ENCODE measurements at regions not wholly inside any gene's neighbourhood (a gene's known extent, or its start where the extent isn't known, plus 50 kb on each side); places are given as distances from the start of the nearest gene placed in this dataset.

DNA sequence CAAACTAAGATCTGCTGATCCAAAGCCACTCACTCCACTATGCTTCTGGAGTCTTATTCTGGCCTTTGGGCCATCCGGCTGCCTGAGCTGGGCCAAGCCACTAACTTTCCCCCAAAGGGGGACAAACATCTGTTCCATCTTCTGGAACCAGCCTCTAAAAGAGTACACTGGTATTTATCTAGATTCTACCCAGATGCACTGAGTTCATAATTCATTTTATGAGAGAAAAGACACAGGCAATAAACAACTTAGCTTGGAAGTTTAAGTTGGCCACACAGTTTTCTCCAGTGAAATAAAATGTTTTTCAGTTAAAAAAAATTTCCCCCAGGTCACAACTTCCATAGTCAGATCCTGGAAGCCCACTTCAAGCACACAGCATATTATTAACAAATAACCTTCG lies 80.1 kb upstream of the ARHGEF3 start:
- H3K9me3 Mint-ChIP-seq (ENCODE audit: low read depth) = peaks cover 2% of the 10 kb centered on the region
- intact Hi-C loops (cut with DNase I, micrococcal nuclease) = no loop called here
- DNase-seq (no peak), ATAC-seq (no peak)
- peaks cover 85% of the 10 kb centered on the region for H3K4me1 Mint-ChIP-seq
- ChIA-PET POLR2A (interaction anchor here (0.6 kb wide), 2 partner anchors 9 to 12 kb away, joined by 4 to 8 read pairs; no protein-coding TSS in a partner anchor), CTCF (interaction anchor here (0.7 to 3.6 kb wide), 2 partner anchors 27 to 82 kb away, joined by 3 to 14 read pairs; no protein-coding TSS in a partner anchor)
- peak overlapping the region; percentile 37 for H3K27ac Mint-ChIP-seq
- H3K36me3 Mint-ChIP-seq (ENCODE audit: low read depth) = peaks cover 15% of the 10 kb centered on the region
- no peak overlapping the region for H3K4me3 Mint-ChIP-seq
- H3K27me3 Mint-ChIP-seq = no peaks in the 10 kb centered on the region

DNA sequence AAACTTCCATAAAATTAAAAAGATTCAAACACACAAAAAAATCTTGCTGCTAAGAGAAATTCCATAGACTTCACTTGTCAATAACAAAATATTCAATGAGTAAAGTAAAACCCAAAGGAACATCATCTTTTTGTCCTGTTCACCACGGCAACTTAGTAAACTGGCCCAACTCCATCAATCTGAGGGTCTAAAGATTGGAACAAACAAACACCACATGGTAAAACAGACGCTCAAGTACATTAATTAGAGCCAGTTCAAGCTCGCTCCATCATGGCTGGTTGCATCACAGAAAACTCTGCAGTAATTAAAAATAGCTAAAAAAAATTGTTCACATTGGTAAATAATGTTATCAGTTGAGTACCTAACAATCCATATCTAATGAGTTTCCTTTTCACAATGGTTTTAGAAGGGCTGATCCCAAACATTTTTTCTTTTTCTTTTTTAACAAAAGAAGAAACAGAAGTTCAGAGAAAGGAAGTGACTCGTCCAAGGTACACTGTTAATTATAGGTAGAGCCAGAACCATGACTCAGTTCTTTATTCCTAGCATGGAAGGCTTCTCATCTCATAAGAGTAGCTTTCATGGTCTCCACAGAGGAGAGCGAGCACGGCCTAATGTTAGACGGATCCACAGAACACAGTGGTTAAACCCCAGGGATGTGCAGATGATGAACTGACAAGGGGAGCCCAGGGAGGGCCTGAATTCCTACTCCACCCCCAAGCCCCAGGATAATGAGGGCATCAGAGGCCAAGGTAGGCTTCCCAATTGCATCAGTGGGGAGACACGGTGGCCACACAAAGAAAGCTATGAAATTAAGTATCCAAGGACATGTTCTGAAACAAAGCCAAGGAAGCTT lies 79.2 kb upstream of the ARHGEF3 start:
- peak; percentile 34 for ATAC-seq
- CTCF ChIA-PET = interaction anchor here (0.7 to 3.7 kb wide), 4 partner anchors 17 to 81 kb away, joined by 3 to 21 read pairs (median 10); no protein-coding TSS in a partner anchor
- Mint-ChIP-seq H3K9me3 (ENCODE audit: low read depth) (peaks cover 2% of the 10 kb centered on the region), H3K4me1 (peaks cover 85% of the 10 kb centered on the region), H3K4me3 (no peak overlapping the region), H3K36me3 (ENCODE audit: low read depth) (peaks cover 23% of the 10 kb centered on the region), H3K27me3 (no peaks in the 10 kb centered on the region), H3K27ac (peak overlapping the region; percentile 85)
- intact Hi-C loops (cut with DNase I, micrococcal nuclease) = no loop called here
- no peak for DNase-seq
- POLR2A ChIA-PET = interaction anchor here (0.5 to 0.6 kb wide), 2 partner anchors 10 to 14 kb away, joined by 3 to 4 read pairs; no protein-coding TSS in a partner anchor

- intact Hi-C loops (cut with DNase I, micrococcal nuclease) = loop anchor here (1.0 to 10.0 kb wide), 7 partner anchors 37 to 715 kb away; partner anchors contain the start of genes ARF4 (in 1 of the 2) and ARHGEF3 (in 1 of the 2)
- peaks cover 2% of the 10 kb centered on the region for H3K9me3 Mint-ChIP-seq (ENCODE audit: low read depth)
- peaks cover 25% of the 10 kb centered on the region for H3K36me3 Mint-ChIP-seq (ENCODE audit: low read depth)
- ATAC-seq (peak; percentile 53), DNase-seq (no peak)
- H3K27ac Mint-ChIP-seq = peak overlapping the region; percentile 88
- H3K27me3 Mint-ChIP-seq = no peaks in the 10 kb centered on the region
- CTCF ChIA-PET = interaction anchor here (0.7 to 3.7 kb wide), 3 partner anchors 9 to 80 kb away, joined by 3 to 21 read pairs (median 5); no protein-coding TSS in a partner anchor
- peak overlapping the region; percentile 16 for H3K4me3 Mint-ChIP-seq
- POLR2A ChIA-PET = no interaction called here
- H3K4me1 Mint-ChIP-seq = peaks cover 83% of the 10 kb centered on the region
Measured at GRCh38 chr3:56879436-56880215, 77.9 kb upstream of the ARHGEF3 start.

DNA sequence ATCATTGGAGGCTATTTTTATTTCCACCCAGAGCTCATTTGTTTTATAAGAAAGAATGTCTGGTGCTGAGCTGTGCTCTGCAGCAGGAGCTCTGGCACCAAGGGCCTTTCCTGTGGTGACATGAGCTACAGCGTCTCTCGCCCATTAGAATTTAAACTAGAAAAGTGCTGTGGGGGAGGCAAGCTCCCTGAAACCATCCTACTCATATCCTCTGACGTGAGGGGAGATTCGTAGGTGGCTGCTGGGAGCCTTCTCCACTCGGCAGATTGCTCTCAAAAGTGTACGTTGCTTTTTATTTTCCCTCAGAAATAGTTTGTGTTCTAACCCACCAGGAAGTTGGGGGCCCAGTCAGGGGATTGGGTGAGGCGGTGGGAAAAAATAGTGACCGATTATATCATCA lies 76.3 kb upstream of the ARHGEF3 start:
- CTCF ChIA-PET = interaction anchor here (0.5 to 3.7 kb wide), 17 partner anchors 8 to 110 kb away, joined by 3 to 21 read pairs (median 4); no protein-coding TSS in a partner anchor
- Mint-ChIP-seq H3K4me1 (peaks cover 90% of the 10 kb centered on the region), H3K27me3 (no peaks in the 10 kb centered on the region), H3K27ac (peak overlapping the region; percentile 94), H3K36me3 (ENCODE audit: low read depth) (peaks cover 25% of the 10 kb centered on the region), H3K9me3 (ENCODE audit: low read depth) (peaks cover 2% of the 10 kb centered on the region), H3K4me3 (peak overlapping the region; percentile 64)
- DNase-seq (peak; percentile 79), ATAC-seq (peak; percentile 87)
- POLR2A ChIA-PET = interaction anchor here (0.7 to 1.9 kb wide), 3 partner anchors 10 to 14 kb away, joined by 3 to 6 read pairs (median 5); no protein-coding TSS in a partner anchor
- intact Hi-C loops (cut with DNase I, micrococcal nuclease) = loop anchor here (1.0 to 10.0 kb wide), 6 partner anchors 9 to 717 kb away; partner anchors contain the start of genes ARF4 (in 1 of the 2) and ARHGEF3 (in 1 of the 2)

- intact Hi-C loops (cut with DNase I, micrococcal nuclease) = loop anchor here (5.0 to 10.0 kb wide), 3 partner anchors 75 to 718 kb away; partner anchors contain the start of genes ARF4 (in 1 of the 2) and ARHGEF3 (in 1 of the 2)
- peaks cover 2% of the 10 kb centered on the region for H3K9me3 Mint-ChIP-seq (ENCODE audit: low read depth)
- POLR2A ChIA-PET = interaction anchor here (1.0 to 1.9 kb wide), 2 partner anchors 13 to 40 kb away, joined by 3 to 6 read pairs; no protein-coding TSS in a partner anchor
- CTCF ChIA-PET = interaction anchor here (0.8 to 2.9 kb wide), 5 partner anchors 8 to 111 kb away, joined by 4 to 19 read pairs (median 6); no protein-coding TSS in a partner anchor
- peaks cover 83% of the 10 kb centered on the region for H3K4me1 Mint-ChIP-seq
- no peaks in the 10 kb centered on the region for H3K27me3 Mint-ChIP-seq
- ATAC-seq = no peak
- H3K36me3 Mint-ChIP-seq (ENCODE audit: low read depth) = peaks cover 25% of the 10 kb centered on the region
- no peak overlapping the region for H3K4me3 Mint-ChIP-seq
- peak overlapping the region; percentile 72 for H3K27ac Mint-ChIP-seq
- no peak for DNase-seq
Measured at GRCh38 chr3:56876916-56877315, 75.2 kb upstream of the ARHGEF3 start.

DNA sequence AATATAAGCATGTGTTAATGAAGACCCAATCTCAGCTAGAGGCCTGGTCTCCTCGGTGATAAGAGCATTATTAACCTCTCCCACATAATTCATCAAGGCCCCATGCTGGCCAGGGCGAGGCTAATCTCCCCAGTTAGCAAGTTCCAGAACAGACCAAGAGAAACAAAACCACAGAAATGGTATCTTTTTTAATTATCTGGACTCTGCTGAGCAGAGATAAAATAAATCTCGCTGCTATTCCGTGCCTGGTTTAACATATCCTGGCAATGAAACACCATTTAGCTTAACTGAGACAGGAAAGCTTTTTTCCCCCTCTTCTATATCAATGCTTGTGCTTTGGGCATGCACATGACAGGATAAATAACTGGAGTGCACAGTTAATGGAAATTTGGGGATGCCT lies 72.5 kb upstream of the ARHGEF3 start:
- no peak overlapping the region for H3K4me3 Mint-ChIP-seq
- ATAC-seq (no peak), DNase-seq (no peak)
- H3K9me3 Mint-ChIP-seq (ENCODE audit: low read depth) = no peaks in the 10 kb centered on the region
- H3K27me3 Mint-ChIP-seq = no peaks in the 10 kb centered on the region
- ChIA-PET CTCF (interaction anchor here (0.7 to 2.7 kb wide), 3 partner anchors 12 to 75 kb away, joined by 3 to 7 read pairs (median 3); no protein-coding TSS in a partner anchor), POLR2A (no interaction called here)
- intact Hi-C loops (cut with DNase I, micrococcal nuclease) = loop anchor here in 1 of 2 experiments (10.0 kb wide), 1 partner anchor 721 kb away; the partner anchor contains the start of gene ARF4
- peaks cover 74% of the 10 kb centered on the region for H3K4me1 Mint-ChIP-seq
- H3K27ac Mint-ChIP-seq = no peak overlapping the region
- H3K36me3 Mint-ChIP-seq (ENCODE audit: low read depth) = peaks cover 9% of the 10 kb centered on the region

GRCh38 chr3:56870436-56870835 lies 68.7 kb upstream of the ARHGEF3 start:
- Mint-ChIP-seq H3K27me3 (no peaks in the 10 kb centered on the region), H3K4me3 (no peak overlapping the region), H3K27ac (no peak overlapping the region), H3K9me3 (ENCODE audit: low read depth) (no peaks in the 10 kb centered on the region), H3K36me3 (ENCODE audit: low read depth) (no peaks in the 10 kb centered on the region), H3K4me1 (peaks cover 72% of the 10 kb centered on the region)
- peak; percentile 23 for ATAC-seq
- no peak for DNase-seq
- ChIA-PET CTCF (no interaction called here), POLR2A (no interaction called here)
- intact Hi-C loops (cut with DNase I, micrococcal nuclease) = loop anchor here in 1 of 2 experiments (10.0 kb wide), 1 partner anchor 724 kb away; the partner anchor contains the start of gene ARF4

DNA sequence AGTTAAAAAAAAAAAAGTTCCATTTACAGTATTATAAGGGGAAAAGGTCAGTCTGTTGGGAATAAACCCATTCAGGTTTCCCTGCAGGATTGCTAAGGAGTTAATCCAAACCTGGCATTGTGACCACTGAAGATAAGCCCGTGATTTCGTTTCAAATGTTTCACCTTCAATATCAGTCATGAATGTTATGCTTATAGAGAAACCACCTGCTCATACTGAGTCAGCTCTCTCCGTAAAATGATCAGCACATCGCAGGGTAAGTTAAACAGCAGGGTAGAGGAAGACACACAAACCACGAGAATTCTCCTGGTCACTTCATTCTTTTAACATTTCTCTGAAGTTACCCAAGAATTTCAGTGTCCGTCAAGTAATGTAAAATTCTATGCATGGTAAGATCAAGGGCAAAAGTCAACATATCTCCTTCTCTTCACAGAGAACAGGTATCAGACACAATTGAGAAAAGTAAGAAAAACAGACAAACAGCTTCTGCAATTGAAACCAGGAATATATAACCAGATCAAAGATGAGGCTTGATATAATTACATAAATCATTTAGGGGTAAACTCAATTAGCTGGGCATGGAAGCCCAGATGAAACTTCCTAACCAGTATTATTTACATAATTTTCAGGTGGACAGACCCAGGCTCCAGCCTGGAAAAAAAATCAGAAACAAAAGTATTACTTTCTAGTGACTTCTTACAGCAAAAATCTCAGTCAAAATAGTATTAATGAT lies 67.6 kb upstream of the ARHGEF3 start:
- Mint-ChIP-seq H3K27ac (peak overlapping the region; percentile 81), H3K9me3 (ENCODE audit: low read depth) (no peaks in the 10 kb centered on the region), H3K4me1 (peaks cover 72% of the 10 kb centered on the region), H3K27me3 (no peaks in the 10 kb centered on the region), H3K36me3 (ENCODE audit: low read depth) (peaks cover 4% of the 10 kb centered on the region), H3K4me3 (peak overlapping the region; percentile 52)
- ChIA-PET CTCF (interaction anchor here (0.6 to 2.5 kb wide), 7 partner anchors 8 to 112 kb away, joined by 3 to 12 read pairs (median 4); no protein-coding TSS in a partner anchor), POLR2A (interaction anchor here (0.7 to 1.0 kb wide), 4 partner anchors 9 to 120 kb away, joined by 3 to 18 read pairs (median 3); no protein-coding TSS in a partner anchor)
- intact Hi-C loops (cut with DNase I, micrococcal nuclease) = loop anchor here in 1 of 2 experiments (1.0 kb wide), 1 partner anchor 9 kb away; no protein-coding TSS in a partner anchor
- DNase-seq = peak; percentile 35
- ATAC-seq = peak; percentile 87

- CTCF ChIA-PET = interaction anchor here (0.6 to 2.5 kb wide), 7 partner anchors 9 to 113 kb away, joined by 3 to 12 read pairs (median 3); no protein-coding TSS in a partner anchor
- DNase-seq (no peak), ATAC-seq (no peak)
- POLR2A ChIA-PET = interaction anchor here (0.6 to 1.0 kb wide), 4 partner anchors 8 to 68 kb away, joined by 3 read pairs; no protein-coding TSS in a partner anchor
- no peaks in the 10 kb centered on the region for H3K27me3 Mint-ChIP-seq
- H3K9me3 Mint-ChIP-seq (ENCODE audit: low read depth) = no peaks in the 10 kb centered on the region
- H3K4me3 Mint-ChIP-seq = peak overlapping the region; percentile 52
- peaks cover 7% of the 10 kb centered on the region for H3K36me3 Mint-ChIP-seq (ENCODE audit: low read depth)
- peak overlapping the region; percentile 81 for H3K27ac Mint-ChIP-seq
- H3K4me1 Mint-ChIP-seq = peaks cover 72% of the 10 kb centered on the region
- intact Hi-C loops (cut with DNase I, micrococcal nuclease) = loop anchor here in 1 of 2 experiments (1.0 kb wide), 1 partner anchor 10 kb away; no protein-coding TSS in a partner anchor
Measured at GRCh38 chr3:56868706-56869105, 67.0 kb upstream of the ARHGEF3 start.

DNA sequence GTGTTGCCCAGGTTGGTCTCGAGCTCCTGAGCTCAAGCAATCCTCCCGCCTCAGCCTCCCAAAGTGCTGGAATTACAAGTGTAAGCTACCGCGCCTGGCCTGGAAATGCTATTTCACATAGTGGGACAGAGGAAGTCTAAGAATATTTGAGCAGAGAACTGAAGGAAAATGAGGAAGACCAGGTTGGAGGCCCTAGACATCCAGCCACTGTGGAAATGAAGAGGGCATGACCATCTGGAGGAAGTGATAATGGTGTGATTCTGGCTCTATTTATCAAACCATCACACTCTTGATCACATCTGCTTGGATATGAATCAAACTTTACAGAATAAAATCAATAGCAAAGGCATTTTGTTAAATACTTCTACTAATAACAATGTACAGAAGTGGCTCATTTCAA lies 65.9 kb upstream of the ARHGEF3 start:
- ATAC-seq (no peak), DNase-seq (no peak)
- peaks cover 7% of the 10 kb centered on the region for H3K36me3 Mint-ChIP-seq (ENCODE audit: low read depth)
- no peaks in the 10 kb centered on the region for H3K9me3 Mint-ChIP-seq (ENCODE audit: low read depth)
- no peak overlapping the region for H3K4me3 Mint-ChIP-seq
- H3K27ac Mint-ChIP-seq = no peak overlapping the region
- peaks cover 77% of the 10 kb centered on the region for H3K4me1 Mint-ChIP-seq
- intact Hi-C loops (cut with DNase I, micrococcal nuclease) = no loop called here
- ChIA-PET POLR2A (no interaction called here), CTCF (interaction anchor here (1.1 to 2.5 kb wide), 3 partner anchors 10 to 23 kb away, joined by 3 to 12 read pairs (median 3); no protein-coding TSS in a partner anchor)
- H3K27me3 Mint-ChIP-seq = no peaks in the 10 kb centered on the region

All from activated CD4-positive, alpha-beta T cell treated with anti-CD3 and anti-CD28 coated beads for 36 hours (primary cell).